GM12878 (cell line): ENCODE measurements at regions not wholly inside any gene's neighbourhood (a gene's known extent, or its start where the extent isn't known, plus 50 kb on each side); places are given as distances from the start of the nearest gene placed in this dataset.

Experiments used
- ATAC-seq: fragments of 200-7000 bp; cut with Tn5 transposase; 3 replicates; pipeline ENCODE4 v1.9.1; 2020; ENCODE audit warnings: mild to moderate bottlenecking, moderate library complexity
- BruUV-seq: library from RNA; stranded (reverse); fragments of 400-500 nt; replicated peaks from 2 replicates; lab custom pipeline; 2021; lab: Mats Ljungman, UMichigan
- CTCF ChIA-PET: fragments of 300-600 bp; sonication (Branson Sonifier 250); formaldehyde crosslinking; extraction: SDS; loops from one replicate; lab custom pipeline; 2021; ENCODE audit warnings: inconsistent platforms; lab: Yijun Ruan, JAX
- POLR2A ChIA-PET: fragments of 350-600 bp; formaldehyde crosslinking; extraction: SDS; loops from one replicate; lab custom pipeline; 2021; ENCODE audit warnings: inconsistent platforms; lab: Charles Lee
- RAD21 ChIA-PET: fragments of 300-600 bp; sonication (Branson Sonifier 250); formaldehyde crosslinking; loops from one replicate; lab custom pipeline; 2023; ENCODE audit warnings: antibody characterized with exemption; ENCODE audit not compliant: unreplicated experiment; lab: Charles Lee
- SMC1A ChIA-PET: fragments of 300-600 bp; sonication (Branson Sonifier 250); formaldehyde crosslinking; loops from one replicate; lab custom pipeline; 2023; ENCODE audit not compliant: unreplicated experiment, uncharacterized antibody; lab: Charles Lee
- DNase-seq: peaks from one replicate; pipeline ENCODE4 v3.0.0-alpha.2; 2011; ENCODE audit warnings: low read depth, low spot score
- FAIRE-seq: peaks from 3 replicates; lab custom pipeline; 2011; peaks lifted over from hg19 to GRCh38; lab: Jason Lieb, UNC
- H2AFZ ChIP-seq: 2 replicates; pipeline ENCODE4 v1.6.0; 2011; ENCODE audit warnings: low read depth, low read length, control low read depth; ENCODE audit not compliant: control insufficient read depth
- H3K27ac ChIP-seq: 2 replicates; pipeline ENCODE4 v1.5.1; 2011; ENCODE audit warnings: control low read depth; ENCODE audit not compliant: control insufficient read depth, insufficient read depth
- H3K27me3 ChIP-seq, 2 experiments: replicated peaks in 1 of 2; 2 replicates each; pipeline versions ENCODE4 v1.6.0 to v1.6.1; 2011; ENCODE audit warnings: low read length in 1 of 2; ENCODE audit not compliant: control insufficient read depth in 2 of 2, insufficient read depth in 2 of 2
- H3K36me3 ChIP-seq, 2 experiments: 2 replicates each; pipeline ENCODE4 v1.5.1; 2011; ENCODE audit warnings: low read length in 1 of 2; ENCODE audit not compliant: control insufficient read depth in 2 of 2, insufficient read depth in 2 of 2
- H3K4me1 ChIP-seq: 2 replicates; pipeline ENCODE4 v1.6.1; 2011; ENCODE audit warnings: mild to moderate bottlenecking, low read length, moderate library complexity, mixed read lengths; ENCODE audit not compliant: control insufficient read depth, insufficient read depth
- H3K4me2 ChIP-seq: 2 replicates; pipeline ENCODE4 v1.6.0; 2011; ENCODE audit warnings: control low read depth; ENCODE audit not compliant: control insufficient read depth, insufficient read depth
- H3K4me3 ChIP-seq: fragments of 200-600 bp; sonication (generic); 2 replicates; pipeline ENCODE4 v1.5.1; 2016
- H3K79me2 ChIP-seq: 2 replicates; pipeline ENCODE4 v1.6.0; 2011; ENCODE audit warnings: low read length; ENCODE audit not compliant: control insufficient read depth, insufficient read depth
- H3K9ac ChIP-seq: 2 replicates; pipeline ENCODE4 v1.8.0; 2011; ENCODE audit warnings: low read length, control low read depth, mixed read lengths; ENCODE audit not compliant: control insufficient read depth, insufficient read depth
- H3K9me3 ChIP-seq: replicated peaks from 3 replicates; pipeline ENCODE4 v1.5.1; 2011; ENCODE audit warnings: mild to moderate bottlenecking, low read length; ENCODE audit not compliant: control insufficient read depth, insufficient read depth
- H4K20me1 ChIP-seq: 2 replicates; pipeline ENCODE4 v1.6.0; 2011; ENCODE audit not compliant: control insufficient read depth, insufficient read depth
- BCL11A ChIP-seq: IDR thresholded peaks from 2 replicates; pipeline ENCODE4 v1.6.1; 2011; ENCODE audit warnings: low read depth, low read length
- CBX5 ChIP-seq: sonication (generic); IDR thresholded peaks from 2 replicates; pipeline ENCODE4 v1.6.1; 2016; ENCODE audit warnings: low read depth, moderate library complexity, mild to moderate bottlenecking, inconsistent platforms
- CHD2 ChIP-seq: IDR thresholded peaks from 2 replicates; pipeline ENCODE4 v1.6.1; 2011; ENCODE audit warnings: low read depth, low read length, improper control_type of control experiment, borderline replicate concordance
- CUX1 ChIP-seq: IDR thresholded peaks from 2 replicates; pipeline ENCODE4 v1.6.1; 2012; ENCODE audit warnings: improper control_type of control experiment, low read depth, low read length; ENCODE audit not compliant: insufficient replicate concordance
- IKZF2 ChIP-seq, 2 experiments: fragments of 450-650 bp; IDR thresholded peaks; 2 replicates each; pipeline ENCODE4 v1.6.1; 2017; ENCODE audit warnings: mild to moderate bottlenecking in 2 of 2, moderate library complexity in 2 of 2
- IRF3 ChIP-seq: fragments of 450-650 bp; IDR thresholded peaks from 2 replicates; pipeline ENCODE4 v1.6.1; 2014; ENCODE audit warnings: mild to moderate bottlenecking
- IRF4 ChIP-seq: IDR thresholded peaks from 2 replicates; pipeline ENCODE4 v1.6.1; 2011; ENCODE audit warnings: low read depth, low read length
- KLF5 ChIP-seq: fragments of 450-650 bp; IDR thresholded peaks from 2 replicates; pipeline ENCODE4 v1.6.1; 2014; ENCODE audit warnings: mild to moderate bottlenecking; ENCODE audit not compliant: partially characterized antibody
- RBBP5 ChIP-seq: fragments of 200-600 bp; sonication (generic); conservative IDR thresholded peaks from 2 replicates; pipeline ENCODE4 v1.6.1; 2016
- REST ChIP-seq: IDR thresholded peaks from 2 replicates; pipeline ENCODE4 v1.6.1; 2012; ENCODE audit warnings: mild to moderate bottlenecking, low read depth, low read length
- SRF ChIP-seq, 2 experiments: IDR thresholded peaks; 2 replicates each; pipeline ENCODE4 v1.6.1; 2011; ENCODE audit warnings: low read depth in 2 of 2, low read length in 2 of 2, mild to moderate bottlenecking in 1 of 2, moderate library complexity in 1 of 2
- USF2 ChIP-seq: IDR thresholded peaks from 2 replicates; pipeline ENCODE4 v1.6.1; 2011; ENCODE audit warnings: low read depth, low read length, improper control_type of control experiment, borderline replicate concordance
- YBX1 ChIP-seq: fragments of 450-650 bp; IDR thresholded peaks from 2 replicates; pipeline ENCODE4 v1.6.1; 2016; ENCODE audit warnings: antibody characterized with exemption
- ZNF622 ChIP-seq: fragments of 450-650 bp; IDR thresholded peaks from 2 replicates; pipeline ENCODE4 v1.6.1; 2017; ENCODE audit warnings: mild to moderate bottlenecking, inconsistent platforms
- WGBS: methylation state at CpG from one replicate; pipeline ENCODE4 v1.1.6; 2016; ENCODE audit warnings: low lambda C conversion rate; ENCODE audit not compliant: insufficient replicate concordance, insufficient coverage; ENCODE audit errors: missing lambda C conversion rate; 5-methylcytosine and 5-hydroxymethylcytosine counted together
- in situ Hi-C: fragments of 300-500 bp; cut with MboI; formaldehyde crosslinking; loops from 9 replicates; pipeline ENCODE4 v1.14.3; 2018; ENCODE audit warnings: mixed read lengths
- intact Hi-C: fragments of 100-400 bp; cut with micrococcal nuclease; formaldehyde crosslinking; loops from one replicate; pipeline ENCODE4 v1.14.2; 2022; ENCODE audit not compliant: unreplicated experiment

GRCh38 chr16:72457243-72457940 is 285.4 kb upstream of the PMFBP1 start:
- ChIA-PET POLR2A (no interaction called here), RAD21 (no interaction called here), CTCF (interaction anchor here (0.5 to 1.8 kb wide), 3 partner anchors 9 to 844 kb away, joined by 3 to 10 read pairs (median 3); no protein-coding TSS in a partner anchor)
- no peak for TF ChIP-seq RBBP5
- TF ChIP-seq CHD2 = no peak
- no peak for TF ChIP-seq REST
- no peak for TF ChIP-seq BCL11A
- no peak for TF ChIP-seq SRF (IDR thresholded peaks at IDR 0.05; ENCODE audit: low read depth in 2 of 2, low read length in 2 of 2)
- TF ChIP-seq IRF3 = no peak
- no peak for TF ChIP-seq IKZF2 (IDR thresholded peaks at IDR 0.05)
- no peak for TF ChIP-seq YBX1
- no peak for TF ChIP-seq KLF5
- TF ChIP-seq IRF4 = no peak
- no peak for TF ChIP-seq USF2
- no peak for TF ChIP-seq ZNF622
- no peak for TF ChIP-seq CBX5
- TF ChIP-seq CUX1 = no peak

More at GRCh38 chr16:72457243-72457940, 285.4 kb upstream of the PMFBP1 start:
- no peak overlapping the region for H3K27ac ChIP-seq
- intact Hi-C loops = no loop called here
- no TSS peak for BruUV-seq
- WGBS = 96% methylated on average over 4 of the region's 4 CpGs
- H3K27me3 ChIP-seq = no peaks in the 10 kb centered on the region
- H2AFZ ChIP-seq = no peak overlapping the region
- DNase-seq (no peak), ATAC-seq (no peak), FAIRE-seq (no peak)
- in situ Hi-C loops = no loop called here
- no peaks in the 10 kb centered on the region for H4K20me1 ChIP-seq
- no peak overlapping the region for H3K4me3 ChIP-seq
- H3K9ac ChIP-seq = no peak overlapping the region
- H3K4me1 ChIP-seq = no peaks in the 10 kb centered on the region
- H3K4me2 ChIP-seq = no peak overlapping the region
- H3K9me3 ChIP-seq = no peaks in the 10 kb centered on the region; the same call in 1 of the 3 replicates
- SMC1A ChIA-PET = interaction anchor here (1.2 to 1.4 kb wide), 3 partner anchors 9 to 28 kb away, joined by 3 to 4 read pairs (median 3); no protein-coding TSS in a partner anchor
- no peaks in the 10 kb centered on the region for H3K36me3 ChIP-seq
- no peaks in the 10 kb centered on the region for H3K79me2 ChIP-seq
